ENCODE measurements at regions not wholly inside any gene's neighbourhood (a gene's known extent, or its start where the extent isn't known, plus 50 kb on each side); places are given as distances from the start of the nearest gene placed in this dataset.

GRCh38 chr5:1959231-1959630 is 76.5 kb upstream of the IRX4 start:
- no peak for TF ChIP-seq EZH2 (IDR thresholded peaks at IDR 0.05; ENCODE audit: borderline replicate concordance, low read length)
- TF ChIP-seq CTCF (IDR thresholded peaks at IDR 0.05; ENCODE audit: low read length) = no peak

All from OCI-LY1 (cell line).